ENCODE measurements at regions not wholly inside any gene's neighbourhood (a gene's known extent, or its start where the extent isn't known, plus 50 kb on each side); places are given as distances from the start of the nearest gene placed in this dataset.
"Not testable (repeated sequence)": the region's sequence is repeated elsewhere in the genome, so short reads cannot be mapped to it uniquely, and the experiment has no call there.

- DNase-seq (ENCODE audit: low spot score) = no peak
Observed at GRCh38 chrX:74179990-74180389, 124.0 kb upstream of the ZCCHC13 start.

- no peak for DNase-seq (ENCODE audit: low spot score)
Observed at GRCh38 chrX:74179499-74179898, 124.5 kb upstream of the ZCCHC13 start.

GRCh38 chrX:74179071-74179470 is 124.9 kb upstream of the ZCCHC13 start:
- DNase-seq (ENCODE audit: low spot score) = no peak

GRCh38 chrX:74178536-74178935 is 125.4 kb upstream of the ZCCHC13 start:
- DNase-seq (ENCODE audit: low spot score) = no peak

GRCh38 chrX:74171465-74171864 is 132.5 kb upstream of the ZCCHC13 start:
- DNase-seq (ENCODE audit: low spot score) = no peak

- DNase-seq (ENCODE audit: low spot score) = no peak
Observed at GRCh38 chrX:74162199-74162598, 141.8 kb upstream of the ZCCHC13 start.

- DNase-seq (ENCODE audit: low spot score) = no peak
Observed at GRCh38 chrX:74160816-74161215, 143.2 kb upstream of the ZCCHC13 start.

- DNase-seq (ENCODE audit: low spot score) = no peak
Observed at GRCh38 chrX:74160358-74160757, 143.6 kb upstream of the ZCCHC13 start.

- DNase-seq (ENCODE audit: low spot score) = no peak
Observed at GRCh38 chrX:74147439-74147838, 156.5 kb upstream of the ZCCHC13 start.

GRCh38 chrX:74138943-74139342 is 165.0 kb upstream of the ZCCHC13 start:
- DNase-seq (ENCODE audit: low spot score) = no peak

- peak; percentile 62 for DNase-seq (ENCODE audit: low spot score)
Observed at GRCh38 chrX:74133156-74133796, 170.7 kb upstream of the ZCCHC13 start.

GRCh38 chrX:74132280-74132679 is 171.7 kb upstream of the ZCCHC13 start:
- peak; percentile 2 for DNase-seq (ENCODE audit: low spot score)

GRCh38 chrX:74119016-74119910 is 184.7 kb upstream of the ZCCHC13 start:
- DNase-seq (ENCODE audit: low spot score) = no peak

- DNase-seq (ENCODE audit: low spot score) = no peak
Observed at GRCh38 chrX:74117962-74118902, 185.7 kb upstream of the ZCCHC13 start.

- no peak for DNase-seq (ENCODE audit: low spot score)
Observed at GRCh38 chrX:74111245-74111644, 192.7 kb upstream of the ZCCHC13 start.

GRCh38 chrX:74107666-74108065 is 196.3 kb upstream of the ZCCHC13 start:
- no peak for DNase-seq (ENCODE audit: low spot score)

GRCh38 chrX:74104356-74105015 is 199.5 kb upstream of the ZCCHC13 start:
- DNase-seq (ENCODE audit: low spot score) = no peak

GRCh38 chrX:74098407-74098806 is 205.6 kb upstream of the ZCCHC13 start:
- not testable (repeated sequence) for DNase-seq (ENCODE audit: low spot score)

GRCh38 chrX:74090049-74090448 is 213.9 kb upstream of the ZCCHC13 start:
- DNase-seq (ENCODE audit: low spot score) = no peak

- no peak for DNase-seq (ENCODE audit: low spot score)
Observed at GRCh38 chrX:74085642-74086236, 218.2 kb upstream of the ZCCHC13 start.

GRCh38 chrX:74080165-74080564 is 223.8 kb upstream of the ZCCHC13 start:
- DNase-seq (ENCODE audit: low spot score) = no peak

Data from NAMALWA (cell line).